K562 (cell line): ENCODE measurements at regions not wholly inside any gene's neighbourhood (a gene's known extent, or its start where the extent isn't known, plus 50 kb on each side); places are given as distances from the start of the nearest gene placed in this dataset.

Source experiments
- CBX1 ChIP-seq: sonication (generic); IDR thresholded peaks from 2 replicates; pipeline ENCODE4 v1.6.1; 2016; ENCODE audit warnings: antibody characterized with exemption, low read depth, mild to moderate bottlenecking
- HCFC1 ChIP-seq: IDR thresholded peaks from 2 replicates; pipeline ENCODE4 v1.6.1; 2012; ENCODE audit warnings: low read depth, low read length, improper control_type of control experiment
- HDAC1 ChIP-seq, 2 experiments: fragments of 450-650 bp; IDR thresholded peaks; 2 replicates each; pipeline ENCODE4 v1.6.1; 2016 to 2017; ENCODE audit warnings: inconsistent platforms in 1 of 2, mild to moderate bottlenecking in 1 of 2, moderate library complexity in 1 of 2
- ILK ChIP-seq: fragments of 450-650 bp; IDR thresholded peaks from 2 replicates; pipeline ENCODE4 v1.6.1; 2016; ENCODE audit warnings: missing genetic modification characterization, low read depth, mild to moderate bottlenecking, missing compliant biosample characterization, moderate library complexity, borderline replicate concordance
- JUNB ChIP-seq: fragments of 450-650 bp; formaldehyde crosslinking; conservative IDR thresholded peaks from 2 replicates; pipeline ENCODE4 v1.4.0; 2020; ENCODE audit warnings: mild to moderate bottlenecking
- MAFK ChIP-seq: IDR thresholded peaks from 2 replicates; pipeline ENCODE4 v1.6.1; 2011; ENCODE audit warnings: low read length, improper control_type of control experiment
- NBN ChIP-seq: fragments of 450-650 bp; IDR thresholded peaks from 2 replicates; pipeline ENCODE4 v1.6.1; 2016; ENCODE audit warnings: low read depth, mild to moderate bottlenecking
- PCBP1 ChIP-seq: fragments of 200-400 bp; formaldehyde crosslinking; IDR thresholded peaks from 2 replicates; pipeline ENCODE4 v1.6.1; 2018; ENCODE audit warnings: mild to moderate bottlenecking, low read depth, low read length; ENCODE audit not compliant: poor library complexity, severe bottlenecking
- PPARD ChIP-seq: fragments of 250-450 bp; sonication (Bioruptor Pico); IDR thresholded peaks from 2 replicates; pipeline ENCODE4 v1.8.0; 2022; ENCODE audit warnings: inconsistent platforms, mild to moderate bottlenecking, moderate library complexity
- RAD21 ChIP-seq, 2 experiments: fragments of 250-450 bp in 1 of 2; fragments of 450-650 bp in 1 of 2; sonication (Bioruptor Pico) in 1 of 2; formaldehyde crosslinking in 1 of 2; IDR thresholded peaks in 1 of 2; conservative IDR thresholded peaks in 1 of 2; 2 replicates each; pipeline versions ENCODE4 v1.4.0 to v1.8.0; 2020 to 2022; ENCODE audit warnings: mild to moderate bottlenecking in 2 of 2, moderate library complexity in 1 of 2
- RBM34 ChIP-seq: fragments of 200-400 bp; formaldehyde crosslinking; IDR thresholded peaks from 2 replicates; pipeline ENCODE4 v1.6.1; 2018; ENCODE audit warnings: low read length, borderline replicate concordance; ENCODE audit not compliant: insufficient read depth
- SAFB2 ChIP-seq: fragments of 200-400 bp; formaldehyde crosslinking; IDR thresholded peaks from 2 replicates; pipeline ENCODE4 v1.6.1; 2018; ENCODE audit warnings: borderline replicate concordance, low read length, low read depth, moderate library complexity; ENCODE audit not compliant: severe bottlenecking
- SIRT6 ChIP-seq: IDR thresholded peaks from one replicate; pipeline ENCODE4 v1.6.1; 2012; ENCODE audit warnings: low read depth, mild to moderate bottlenecking, control low read depth, inconsistent platforms, low read length, moderate library complexity
- SP2 ChIP-seq: IDR thresholded peaks from 2 replicates; pipeline ENCODE4 v1.6.1; 2011; ENCODE audit warnings: mild to moderate bottlenecking, low read depth, low read length, moderate library complexity; ENCODE audit not compliant: poor library complexity, severe bottlenecking; ENCODE audit errors: extremely low read depth
- TCF3 ChIP-seq: sonication (generic); formaldehyde crosslinking; IDR thresholded peaks from 2 replicates; pipeline ENCODE4 v1.4.0; 2020; ENCODE audit warnings: mild to moderate bottlenecking, missing genetic modification reagents
- TRIM28 ChIP-seq: fragments of 450-650 bp; IDR thresholded peaks from 2 replicates; pipeline ENCODE4 v1.6.1; 2017
- ZBTB2 ChIP-seq: fragments of 450-650 bp; IDR thresholded peaks from 2 replicates; pipeline ENCODE4 v1.6.1; 2016; ENCODE audit warnings: antibody characterized with exemption
- ZFP91 ChIP-seq: sonication (generic); formaldehyde crosslinking; IDR thresholded peaks from 2 replicates; pipeline ENCODE4 v1.8.0; 2022; ENCODE audit warnings: mild to moderate bottlenecking, missing genetic modification reagents
- ZNF449 ChIP-seq: fragments of 250-450 bp; sonication (Bioruptor Pico); IDR thresholded peaks from 2 replicates; pipeline ENCODE4 v1.8.0; 2022; ENCODE audit warnings: moderate library complexity, mild to moderate bottlenecking, inconsistent platforms
- ZNF512 ChIP-seq: IDR thresholded peaks from 2 replicates; pipeline ENCODE4 v1.6.1; 2016; ENCODE audit warnings: missing genetic modification characterization, missing compliant biosample characterization
- ZNF75A ChIP-seq: fragments of 450-650 bp; formaldehyde crosslinking; IDR thresholded peaks from 2 replicates; pipeline ENCODE4 v1.4.0; 2020; ENCODE audit warnings: mild to moderate bottlenecking
- ZNF766 ChIP-seq: fragments of 200-800 bp; sonication (Bioruptor generic); conservative IDR thresholded peaks from 2 replicates; pipeline ENCODE4 v1.6.1; 2016; ENCODE audit warnings: missing genetic modification characterization, missing compliant biosample characterization

GRCh38 chr19:28521614-28522544, 691.1 kb downstream of the UQCRFS1 start (continued):
- TF ChIP-seq ZNF75A (peak; percentile 35; the same call in 1 of the 2 replicates), ZNF512 (tag) (no peak), SAFB2 (no peak), NBN (no peak), MAFK (no peak), JUNB (CRISPR knock-in tag) (no peak), HCFC1 (no peak), ZBTB2 (no peak), ZNF766 (CRISPR knock-in tag) (peak; percentile 95), TRIM28 (no peak), HDAC1 (IDR thresholded peaks at IDR 0.05) (no peak), ILK (tag) (peak; percentile 72; the same call in 1 of the 2 replicates), RAD21 (CRISPR knock-in tag; conservative IDR thresholded peaks at IDR 0.05 in 1 of 2, IDR thresholded peaks at IDR 0.05 in 1 of 2) (peak in 1 of 2 experiments; percentile 7; a peak in 1 of 4 replicates), ZNF449 (peak; percentile 93), SIRT6 (no peak), TCF3 (CRISPR knock-in tag) (no peak), SP2 (no peak), PCBP1 (no peak), RBM34 (no peak), CBX1 (no peak), PPARD (CRISPR knock-in tag) (0 out of 2 replicates have a peak, but pooled peaks have one; percentile 49), ZFP91 (no peak)
